HCT116 (cell line): ENCODE measurements at regions not wholly inside any gene's neighbourhood (a gene's known extent, or its start where the extent isn't known, plus 50 kb on each side); places are given as distances from the start of the nearest gene placed in this dataset.

Experiments
- ATAC-seq: fragments of 200-7000 bp; cut with Tn5 transposase; 2 replicates; pipeline ENCODE4 v1.9.1; 2020; ENCODE audit warnings: mild to moderate bottlenecking, moderate library complexity
- BruUV-seq: library from RNA; stranded (reverse); fragments of 400-500 nt; replicated peaks from 2 replicates; lab custom pipeline; 2021; lab: Mats Ljungman, UMichigan
- CTCF ChIA-PET: fragments of 300-600 bp; sonication (Branson Sonifier 250); formaldehyde crosslinking; loops from one replicate; lab custom pipeline; 2021; ENCODE audit warnings: antibody characterized with exemption; lab: Charles Lee
- POLR2A ChIA-PET: fragments of 300-600, 350-600 bp; sonication (Branson Sonifier 250); formaldehyde crosslinking; loops from one replicate; lab custom pipeline; 2021; ENCODE audit warnings: antibody characterized with exemption; lab: Charles Lee
- RAD21 ChIA-PET, 2 experiments: fragments of 300-600 bp; sonication (Branson Sonifier 250); formaldehyde crosslinking; loops; one replicate each; lab custom pipeline; 2023; ENCODE audit warnings: low total read pairs in 2 of 2; ENCODE audit not compliant: uncharacterized antibody in 2 of 2, unreplicated experiment in 2 of 2, low non-redundant PET in 1 of 2; lab: Charles Lee
- DNase-seq: peaks from one replicate; pipeline ENCODE4 v3.0.0-alpha.2; 2010; ENCODE audit warnings: low read depth, low spot score
- H2AFZ ChIP-seq: fragments of 200-600 bp; shearing (Covaris generic), sonication (generic); 2 replicates; pipeline ENCODE4 v1.6.1; 2017; ENCODE audit warnings: low read depth, mixed run types, mixed read lengths, antibody characterized with exemption, low read length; ENCODE audit not compliant: poor library complexity, severe bottlenecking
- H3K27ac ChIP-seq: 2 replicates; pipeline ENCODE4 v1.5.1; 2012; ENCODE audit warnings: low read depth, low read length
- H3K27me3 ChIP-seq: fragments of 200-600 bp; sonication (generic); 2 replicates; pipeline ENCODE4 v1.6.1; 2016; ENCODE audit warnings: mixed run types, low read length, mixed read lengths; ENCODE audit not compliant: insufficient read depth
- H3K36me3 ChIP-seq, 2 experiments: fragments of 200-500 bp in 1 of 2; fragments of 200-600 bp in 1 of 2; sonication (Bioruptor generic) in 1 of 2; sonication (generic) in 1 of 2; 2 replicates each; pipeline versions ENCODE4 v1.5.1 to v1.6.1; 2014 to 2016; ENCODE audit warnings: low read length in 2 of 2, inconsistent platforms in 1 of 2, mixed read lengths in 1 of 2, mixed run types in 1 of 2; ENCODE audit not compliant: insufficient read depth in 2 of 2, control insufficient read depth in 1 of 2
- H3K4me1 ChIP-seq, 2 experiments: fragments of 200-600 bp in 1 of 2; sonication (generic) in 1 of 2; 2 replicates each; pipeline versions ENCODE4 v1.5.1 to v1.6.1; 2012 to 2017; ENCODE audit warnings: low read length in 2 of 2, inconsistent platforms in 1 of 2, mild to moderate bottlenecking in 1 of 2, mixed read lengths in 1 of 2, mixed run types in 1 of 2, moderate library complexity in 1 of 2; ENCODE audit not compliant: insufficient read depth in 2 of 2, control insufficient read depth in 1 of 2
- H3K4me2 ChIP-seq: fragments of 200-600 bp; sonication (generic); 2 replicates; pipeline ENCODE4 v1.6.1; 2017; ENCODE audit warnings: mixed run types, low read length, mixed read lengths
- H3K4me3 ChIP-seq, 2 experiments: fragments of 200-600 bp in 1 of 2; sonication (generic) in 1 of 2; replicated peaks in 1 of 2; 2 replicates each; pipeline ENCODE4 v1.5.1; 2011 to 2016; ENCODE audit warnings: low read length in 2 of 2, control low read depth in 1 of 2, low read depth in 1 of 2, mild to moderate bottlenecking in 1 of 2, mixed read lengths in 1 of 2, mixed run types in 1 of 2
- H3K79me2 ChIP-seq: fragments of 200-600 bp; sonication (generic); 2 replicates; pipeline ENCODE4 v1.6.1; 2017; ENCODE audit warnings: mild to moderate bottlenecking, mixed run types, low read length, moderate library complexity, mixed read lengths; ENCODE audit not compliant: insufficient read depth
- H3K9ac ChIP-seq: fragments of 200-600 bp; sonication (generic); 2 replicates; pipeline ENCODE4 v1.6.1; 2016; ENCODE audit warnings: low read length, mixed read lengths
- H3K9me2 ChIP-seq: fragments of 200-600 bp; sonication (generic), shearing (Covaris generic); 2 replicates; pipeline ENCODE4 v1.6.1; 2017; ENCODE audit warnings: mixed run types, mild to moderate bottlenecking, moderate library complexity; ENCODE audit not compliant: insufficient read depth
- H3K9me3 ChIP-seq, 2 experiments: fragments of 200-500 bp in 1 of 2; fragments of 200-600 bp in 1 of 2; sonication (Bioruptor generic) in 1 of 2; sonication (generic) in 1 of 2; 2 replicates each; pipeline ENCODE4 v1.6.1; 2014 to 2017; ENCODE audit warnings: low read length in 2 of 2, mixed read lengths in 2 of 2, inconsistent platforms in 1 of 2, low read depth in 1 of 2, mild to moderate bottlenecking in 1 of 2, mixed run types in 1 of 2, moderate library complexity in 1 of 2; ENCODE audit not compliant: control insufficient read depth in 1 of 2, insufficient read depth in 1 of 2
- H4K20me1 ChIP-seq: fragments of 200-600 bp; sonication (generic), shearing (Covaris generic); 2 replicates; pipeline ENCODE4 v1.6.1; 2017; ENCODE audit warnings: mixed run types, mild to moderate bottlenecking, moderate library complexity; ENCODE audit not compliant: insufficient read depth
- CBX3 ChIP-seq: IDR thresholded peaks from 2 replicates; pipeline ENCODE4 v1.6.1; 2012; ENCODE audit warnings: low read depth
- CEBPB ChIP-seq: IDR thresholded peaks from 2 replicates; pipeline ENCODE4 v1.6.1; 2012; ENCODE audit warnings: low read depth
- EGR1 ChIP-seq: IDR thresholded peaks from 2 replicates; pipeline ENCODE4 v1.6.1; 2012; ENCODE audit warnings: low read depth
- ELF1 ChIP-seq: IDR thresholded peaks from 2 replicates; pipeline ENCODE4 v1.6.1; 2012; ENCODE audit warnings: low read depth, borderline replicate concordance
- EZH2 ChIP-seq: fragments of 200-600 bp; sonication (generic); IDR thresholded peaks from 2 replicates; pipeline ENCODE4 v1.6.1; 2017; ENCODE audit warnings: antibody characterized with exemption, mixed run types
- EZH2phosphoT487 ChIP-seq: fragments of 200-600 bp; IDR thresholded peaks from 2 replicates; pipeline ENCODE4 v1.6.1; 2018; ENCODE audit warnings: antibody characterized with exemption, borderline replicate concordance
- FOSL1 ChIP-seq: IDR thresholded peaks from 2 replicates; pipeline ENCODE4 v1.6.1; 2012; ENCODE audit warnings: low read depth
- JUND ChIP-seq: IDR thresholded peaks from 2 replicates; pipeline ENCODE4 v1.6.1; 2012
- POLR2A ChIP-seq: IDR thresholded peaks from 2 replicates; pipeline ENCODE4 v1.7.0; 2011; ENCODE audit warnings: borderline replicate concordance; ENCODE audit not compliant: insufficient read depth, insufficient read length; ENCODE audit errors: extremely low read depth
- POLR2AphosphoS5 ChIP-seq: IDR thresholded peaks from 2 replicates; pipeline ENCODE4 v1.6.1; 2011; ENCODE audit warnings: mild to moderate bottlenecking, low read depth, low read length, moderate library complexity
- REST ChIP-seq: IDR thresholded peaks from 2 replicates; pipeline ENCODE4 v1.6.1; 2012; ENCODE audit warnings: low read depth
- SIN3A ChIP-seq: IDR thresholded peaks from 2 replicates; pipeline ENCODE4 v1.6.1; 2012; ENCODE audit warnings: low read depth
- SP1 ChIP-seq: IDR thresholded peaks from 2 replicates; pipeline ENCODE4 v1.6.1; 2012; ENCODE audit warnings: low read depth
- SRF ChIP-seq: IDR thresholded peaks from 2 replicates; pipeline ENCODE4 v1.6.1; 2012; ENCODE audit warnings: low read depth
- TCF7L2 ChIP-seq: IDR thresholded peaks from 2 replicates; pipeline ENCODE4 v1.7.0; 2011; ENCODE audit warnings: borderline replicate concordance, inconsistent platforms; ENCODE audit not compliant: insufficient read depth, insufficient read length; ENCODE audit errors: extremely low read depth
- YY1 ChIP-seq: IDR thresholded peaks from 2 replicates; pipeline ENCODE4 v1.6.1; 2011; ENCODE audit warnings: low read length, low read depth, moderate library complexity, mild to moderate bottlenecking; ENCODE audit not compliant: insufficient replicate concordance; ENCODE audit errors: extremely low read depth
- ZFX ChIP-seq: fragments of 450-650 bp; IDR thresholded peaks from 2 replicates; pipeline ENCODE4 v1.6.1; 2017
- ZNF274 ChIP-seq: fragments of 200-500 bp; sonication (Bioruptor generic); IDR thresholded peaks from 2 replicates; pipeline ENCODE4 v1.6.1; 2014; ENCODE audit warnings: mild to moderate bottlenecking, low read depth, low read length, inconsistent platforms
- intact Hi-C: fragments of 100-400 bp; cut with micrococcal nuclease; formaldehyde crosslinking; loops from 2 replicates; pipeline ENCODE4 v1.10.0; 2022
- TF ChIP-seq, protein P1 (sequence below): IDR thresholded peaks from 2 replicates; pipeline ENCODE4 v1.6.1; 2012
- TF ChIP-seq, protein P2 (sequence below): IDR thresholded peaks from 2 replicates; pipeline ENCODE4 v1.6.1; 2012

- TF ChIP-seq CEBPB (no peak), EZH2phosphoT487 (no peak), ELF1 (no peak), SIN3A (no peak), EGR1 (no peak), ZFX (no peak), POLR2AphosphoS5 (no peak)
These were observed 1266.8 kb upstream of the PCDH7 start (continued) for GRCh38 chr4:29453303-29453820.

- Histone ChIP-seq H3K9me2 (no peaks in the 10 kb centered on the region), H3K27ac (no peak overlapping the region), H2AFZ (no peak overlapping the region), H3K27me3 (no peaks in the 10 kb centered on the region), H3K9me3 (no peaks in the 10 kb centered on the region), H3K9ac (no peak overlapping the region), H4K20me1 (no peaks in the 10 kb centered on the region), H3K4me2 (no peak overlapping the region), H3K4me1 (no peaks in the 10 kb centered on the region), H3K79me2 (no peaks in the 10 kb centered on the region), H3K4me3 (no peak overlapping the region), H3K36me3 (no peaks in the 10 kb centered on the region)
- ATAC-seq (no peak), DNase-seq (no peak)
- no TSS peak for BruUV-seq
- ChIA-PET RAD21 (no interaction called here), POLR2A (no interaction called here), CTCF (no interaction called here)
- intact Hi-C loops: no loop called here
- TF ChIP-seq EZH2 (no peak), FOSL1 (no peak), POLR2AphosphoS5 (no peak), POLR2A (no peak), EZH2phosphoT487 (no peak), ZNF274 (no peak), CEBPB (no peak), JUND (no peak), SRF (no peak), ELF1 (no peak), SP1 (no peak), TCF7L2 (no peak), CBX3 (no peak), YY1 (no peak), REST (no peak)
- TF ChIP-seq, protein P1, sequence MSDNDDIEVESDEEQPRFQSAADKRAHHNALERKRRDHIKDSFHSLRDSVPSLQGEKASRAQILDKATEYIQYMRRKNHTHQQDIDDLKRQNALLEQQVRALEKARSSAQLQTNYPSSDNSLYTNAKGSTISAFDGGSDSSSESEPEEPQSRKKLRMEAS: no peak
- TF ChIP-seq, protein P2, sequence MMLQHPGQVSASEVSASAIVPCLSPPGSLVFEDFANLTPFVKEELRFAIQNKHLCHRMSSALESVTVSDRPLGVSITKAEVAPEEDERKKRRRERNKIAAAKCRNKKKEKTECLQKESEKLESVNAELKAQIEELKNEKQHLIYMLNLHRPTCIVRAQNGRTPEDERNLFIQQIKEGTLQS: no peak
These were observed 1260.2 kb upstream of the PCDH7 start for GRCh38 chr4:29459926-29460325.
